Karpas-422 (cell line): ENCODE measurements at regions not wholly inside any gene's neighbourhood (a gene's known extent, or its start where the extent isn't known, plus 50 kb on each side); places are given as distances from the start of the nearest gene placed in this dataset.

Experiments
- DNase-seq: peaks from one replicate; pipeline ENCODE4 v3.0.0-alpha.2; 2015
- H2AFZ ChIP-seq: fragments of 200-600 bp; sonication (generic); 2 replicates; pipeline ENCODE4 v1.6.1; 2014; ENCODE audit warnings: antibody characterized with exemption, low read length, mixed read lengths
- H3K27ac ChIP-seq: fragments of 200-600 bp; sonication (generic); 2 replicates; pipeline ENCODE4 v1.5.1; 2014; ENCODE audit warnings: mild to moderate bottlenecking, low read length, moderate library complexity
- H3K27me3 ChIP-seq: fragments of 200-600 bp; sonication (generic); 2 replicates; pipeline ENCODE4 v1.6.1; 2014; ENCODE audit warnings: low read length, mixed read lengths
- H3K36me3 ChIP-seq: fragments of 200-600 bp; sonication (generic); 2 replicates; pipeline ENCODE4 v1.6.1; 2014; ENCODE audit warnings: low read length, mixed read lengths; ENCODE audit not compliant: insufficient read depth
- H3K4me1 ChIP-seq: fragments of 200-600 bp; sonication (generic); 2 replicates; pipeline ENCODE4 v1.6.1; 2014; ENCODE audit warnings: mild to moderate bottlenecking, low read length, mixed read lengths
- H3K4me2 ChIP-seq: fragments of 200-600 bp; sonication (generic); 2 replicates; pipeline ENCODE4 v1.6.1; 2014; ENCODE audit warnings: low read length, low read depth, mild to moderate bottlenecking; ENCODE audit not compliant: poor library complexity, severe bottlenecking
- H3K4me3 ChIP-seq: fragments of 200-600 bp; sonication (generic); 2 replicates; pipeline ENCODE4 v1.5.1; 2014; ENCODE audit warnings: mild to moderate bottlenecking, antibody characterized with exemption, low read length, mixed read lengths
- H3K79me2 ChIP-seq: fragments of 200-600 bp; sonication (generic); 2 replicates; pipeline ENCODE4 v1.6.1; 2014; ENCODE audit warnings: mild to moderate bottlenecking, low read length, mixed read lengths
- H3K9ac ChIP-seq: fragments of 200-600 bp; sonication (generic); 2 replicates; pipeline ENCODE4 v1.6.0; 2014; ENCODE audit warnings: low read length
- H3K9me2 ChIP-seq: fragments of 200-600 bp; sonication (generic), shearing (Covaris generic); replicated peaks from 2 replicates; pipeline ENCODE4 v1.6.0; 2014; ENCODE audit warnings: mild to moderate bottlenecking, low read length, moderate library complexity; ENCODE audit not compliant: insufficient read depth
- H3K9me3 ChIP-seq: fragments of 300-700, 200-600 bp; sonication (generic); 2 replicates; pipeline ENCODE4 v1.6.1; 2014; ENCODE audit warnings: low read length, mixed read lengths
- H4K20me1 ChIP-seq: fragments of 200-600 bp; sonication (generic); 2 replicates; pipeline ENCODE4 v1.6.1; 2014; ENCODE audit warnings: mild to moderate bottlenecking, antibody characterized with exemption, low read length, low read depth; ENCODE audit not compliant: insufficient read depth

GRCh38 chr12:77315407-77315806 is 250.0 kb upstream of the E2F7 start:
- no peaks in the 10 kb centered on the region for H3K9me3 ChIP-seq
- H3K4me2 ChIP-seq, result no peak overlapping the region
- no peak overlapping the region for H3K9ac ChIP-seq
- H2AFZ ChIP-seq, result no peak overlapping the region
- no peak for DNase-seq
- no peak overlapping the region for H3K4me3 ChIP-seq
- H3K4me1 ChIP-seq, result no peaks in the 10 kb centered on the region
- no peaks in the 10 kb centered on the region for H4K20me1 ChIP-seq
- H3K27me3 ChIP-seq, result no peaks in the 10 kb centered on the region
- no peaks in the 10 kb centered on the region for H3K79me2 ChIP-seq
- no peaks in the 10 kb centered on the region for H3K36me3 ChIP-seq
- no peak overlapping the region for H3K27ac ChIP-seq
- no peaks in the 10 kb centered on the region for H3K9me2 ChIP-seq

- DNase-seq, result no peak
- H4K20me1 ChIP-seq, result no peaks in the 10 kb centered on the region
- H3K27ac ChIP-seq, result no peak overlapping the region
- no peaks in the 10 kb centered on the region for H3K27me3 ChIP-seq
- no peaks in the 10 kb centered on the region for H3K36me3 ChIP-seq
- no peak overlapping the region for H2AFZ ChIP-seq
- H3K9me3 ChIP-seq, result no peaks in the 10 kb centered on the region
- H3K9ac ChIP-seq, result no peak overlapping the region
- no peaks in the 10 kb centered on the region for H3K4me1 ChIP-seq
- no peak overlapping the region for H3K4me3 ChIP-seq
- H3K4me2 ChIP-seq, result no peak overlapping the region
- H3K9me2 ChIP-seq, result no peaks in the 10 kb centered on the region
- H3K79me2 ChIP-seq, result no peaks in the 10 kb centered on the region
Observed at GRCh38 chr12:77314378-77315052, 249.1 kb upstream of the E2F7 start.

DNA sequence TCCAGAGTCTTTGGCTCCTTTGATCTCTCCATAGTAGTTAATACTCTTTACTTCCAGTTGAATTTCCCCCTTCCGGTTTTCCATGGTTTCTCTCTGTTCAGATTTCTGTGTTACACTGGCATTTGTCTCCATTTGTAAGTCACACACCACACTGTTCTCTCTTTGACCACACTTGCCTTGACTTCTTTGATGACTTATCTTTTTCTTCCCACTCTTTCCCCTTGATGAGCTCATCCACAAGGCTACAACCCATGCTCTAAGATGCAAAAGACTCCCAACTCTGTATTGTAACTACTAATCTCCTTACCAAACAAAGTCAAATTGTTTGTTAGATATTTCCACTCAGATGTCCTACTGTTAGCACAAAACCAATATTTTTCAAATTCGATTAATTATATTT is 242.7 kb upstream of the E2F7 start:
- DNase-seq, result no peak
- H3K9me2 ChIP-seq, result no peaks in the 10 kb centered on the region; the same call in 1 of the 2 replicates
- no peak overlapping the region for H2AFZ ChIP-seq
- H3K4me1 ChIP-seq, result no peaks in the 10 kb centered on the region
- H3K36me3 ChIP-seq, result no peaks in the 10 kb centered on the region
- no peaks in the 10 kb centered on the region for H3K9me3 ChIP-seq
- no peaks in the 10 kb centered on the region for H4K20me1 ChIP-seq
- no peak overlapping the region for H3K9ac ChIP-seq
- no peak overlapping the region for H3K27ac ChIP-seq
- no peak overlapping the region for H3K4me2 ChIP-seq
- H3K27me3 ChIP-seq, result no peaks in the 10 kb centered on the region
- H3K4me3 ChIP-seq, result no peak overlapping the region
- no peaks in the 10 kb centered on the region for H3K79me2 ChIP-seq

DNA sequence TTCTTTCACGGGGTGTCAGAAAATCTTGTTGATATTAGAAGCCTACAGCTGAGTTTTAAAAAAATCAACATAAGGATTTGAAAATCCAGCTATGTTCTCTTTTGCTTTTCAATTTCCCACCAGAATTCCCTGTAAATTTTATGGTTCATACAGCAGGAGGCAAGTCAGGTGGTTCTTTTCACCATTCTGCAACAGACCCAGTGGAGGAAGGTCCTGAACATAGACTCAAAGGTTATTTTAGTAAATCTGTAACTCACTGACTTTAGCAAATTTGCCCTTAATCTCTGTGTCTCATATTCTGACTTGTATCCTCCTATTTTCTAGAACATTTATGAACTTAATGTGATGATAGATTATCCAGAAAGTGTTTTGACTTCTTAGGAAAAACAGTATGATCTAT is 235.4 kb upstream of the E2F7 start:
- Histone ChIP-seq H3K9me3 (no peaks in the 10 kb centered on the region), H3K4me3 (no peak overlapping the region), H3K79me2 (no peaks in the 10 kb centered on the region), H3K36me3 (no peaks in the 10 kb centered on the region), H3K27ac (no peak overlapping the region), H3K4me1 (no peaks in the 10 kb centered on the region), H2AFZ (no peak overlapping the region), H3K27me3 (no peaks in the 10 kb centered on the region; the same call in 1 of the 2 replicates), H3K4me2 (no peak overlapping the region), H3K9me2 (no peaks in the 10 kb centered on the region), H4K20me1 (no peaks in the 10 kb centered on the region), H3K9ac (no peak overlapping the region)
- DNase-seq, result no peak

- H3K9ac ChIP-seq, result no peak overlapping the region
- H4K20me1 ChIP-seq, result no peaks in the 10 kb centered on the region
- H3K9me3 ChIP-seq, result no peaks in the 10 kb centered on the region
- no peaks in the 10 kb centered on the region for H3K36me3 ChIP-seq
- no peak overlapping the region for H3K4me3 ChIP-seq
- H2AFZ ChIP-seq, result no peak overlapping the region
- no peaks in the 10 kb centered on the region; the same call in 1 of the 2 replicates for H3K27me3 ChIP-seq
- H3K79me2 ChIP-seq, result no peaks in the 10 kb centered on the region
- no peaks in the 10 kb centered on the region for H3K9me2 ChIP-seq
- no peak overlapping the region for H3K27ac ChIP-seq
- H3K4me1 ChIP-seq, result no peaks in the 10 kb centered on the region
- H3K4me2 ChIP-seq, result no peak overlapping the region
- DNase-seq, result no peak
Observed at GRCh38 chr12:77299910-77300669, 234.7 kb upstream of the E2F7 start.

DNA sequence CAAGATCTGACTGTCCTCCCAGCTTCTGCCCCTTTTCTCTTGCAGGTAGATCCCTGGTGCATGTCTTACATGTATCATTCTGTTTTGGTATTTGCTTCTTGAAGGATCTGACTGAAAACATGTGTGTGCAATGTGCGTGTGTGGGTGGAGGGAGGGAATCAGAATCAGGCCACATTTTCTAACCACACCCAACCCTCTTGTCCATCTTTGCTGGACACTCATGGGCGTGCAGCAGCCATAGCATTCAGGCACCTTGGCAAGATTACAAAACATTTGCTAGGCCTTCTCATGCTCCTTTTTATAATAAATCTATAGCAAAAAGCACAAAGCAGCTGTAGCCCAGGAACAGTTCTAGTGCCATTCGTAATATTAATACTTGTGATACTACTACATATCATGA is 233.6 kb upstream of the E2F7 start:
- no peaks in the 10 kb centered on the region for H3K36me3 ChIP-seq
- no peaks in the 10 kb centered on the region for H4K20me1 ChIP-seq
- no peaks in the 10 kb centered on the region for H3K79me2 ChIP-seq
- H2AFZ ChIP-seq, result no peak overlapping the region
- DNase-seq, result no peak
- no peaks in the 10 kb centered on the region for H3K4me1 ChIP-seq
- H3K4me3 ChIP-seq, result no peak overlapping the region
- H3K4me2 ChIP-seq, result no peak overlapping the region
- H3K9me3 ChIP-seq, result no peaks in the 10 kb centered on the region
- H3K27me3 ChIP-seq, result no peaks in the 10 kb centered on the region; the same call in 1 of the 2 replicates
- no peak overlapping the region for H3K9ac ChIP-seq
- H3K9me2 ChIP-seq, result no peaks in the 10 kb centered on the region
- no peak overlapping the region for H3K27ac ChIP-seq

GRCh38 chr12:77294016-77294415 is 228.6 kb upstream of the E2F7 start:
- DNase-seq, result no peak
- H3K9me3 ChIP-seq, result no peaks in the 10 kb centered on the region
- H3K36me3 ChIP-seq, result no peaks in the 10 kb centered on the region
- no peak overlapping the region for H3K9ac ChIP-seq
- H4K20me1 ChIP-seq, result no peaks in the 10 kb centered on the region
- H2AFZ ChIP-seq, result no peak overlapping the region
- H3K79me2 ChIP-seq, result no peaks in the 10 kb centered on the region
- H3K9me2 ChIP-seq, result no peaks in the 10 kb centered on the region
- no peak overlapping the region for H3K4me3 ChIP-seq
- H3K27me3 ChIP-seq, result no peaks in the 10 kb centered on the region; the same call in 1 of the 2 replicates
- H3K4me2 ChIP-seq, result no peak overlapping the region
- no peak overlapping the region for H3K27ac ChIP-seq
- no peaks in the 10 kb centered on the region for H3K4me1 ChIP-seq

DNA sequence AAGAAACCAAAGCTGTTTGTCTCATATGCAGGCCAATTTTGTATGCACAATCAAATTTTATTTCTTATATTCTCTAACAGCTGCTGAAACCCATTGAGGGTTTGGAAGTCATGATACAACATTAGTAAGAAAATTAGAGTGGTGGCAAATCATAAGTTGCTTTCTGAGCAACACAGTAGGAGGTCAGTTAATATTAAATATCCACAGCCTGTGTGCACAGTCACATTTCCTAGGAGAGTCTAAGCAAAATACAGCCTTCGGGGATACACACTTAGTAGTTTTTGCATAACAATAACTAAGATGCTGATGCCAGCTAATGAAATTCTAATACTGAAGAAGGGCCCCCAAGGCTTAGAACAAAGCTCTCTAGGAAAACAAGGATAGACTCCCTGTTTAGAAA is 209.6 kb upstream of the E2F7 start:
- Histone ChIP-seq H3K9ac (no peak overlapping the region), H3K9me3 (no peaks in the 10 kb centered on the region), H2AFZ (no peak overlapping the region), H3K4me3 (no peak overlapping the region), H4K20me1 (no peaks in the 10 kb centered on the region), H3K79me2 (no peaks in the 10 kb centered on the region), H3K4me2 (no peak overlapping the region), H3K9me2 (no peaks in the 10 kb centered on the region), H3K27ac (no peak overlapping the region), H3K4me1 (no peaks in the 10 kb centered on the region), H3K27me3 (no peaks in the 10 kb centered on the region), H3K36me3 (no peaks in the 10 kb centered on the region)
- no peak for DNase-seq
